ENCODE measurements at regions not wholly inside any gene's neighbourhood (a gene's known extent, or its start where the extent isn't known, plus 50 kb on each side); places are given as distances from the start of the nearest gene placed in this dataset.

- Histone ChIP-seq H3K79me2 (ENCODE audit: control insufficient read depth, insufficient read depth, low read length) (no peaks in the 10 kb centered on the region), H4K20me1 (ENCODE audit: control insufficient read depth, extremely low read depth, insufficient read depth, low read length) (no peaks in the 10 kb centered on the region), H2AFZ (ENCODE audit: low read length) (no peak overlapping the region), H3K27me3 (ENCODE audit: control insufficient read depth, insufficient read depth, low read length) (no peaks in the 10 kb centered on the region), H3K4me2 (ENCODE audit: extremely low read depth, insufficient read depth, low read length) (no peak overlapping the region), H3K4me1 (ENCODE audit: control insufficient read depth, extremely low read depth, insufficient read depth, low read length) (no peaks in the 10 kb centered on the region), H3K4me3 (replicated peaks in 1 of 4; ENCODE audit: control extremely low read depth in 1 of 4, insufficient read depth in 1 of 4, low read depth in 3 of 4, low read length in 4 of 4) (no peak overlapping the region), H3K36me3 (ENCODE audit: control insufficient read depth, insufficient read depth, low read length) (no peaks in the 10 kb centered on the region), H3K9ac (ENCODE audit: insufficient read depth, low read length) (no peak overlapping the region), H3K9me3 (ENCODE audit: control insufficient read depth, insufficient read depth, low read depth, low read length) (no peaks in the 10 kb centered on the region), H3K27ac (ENCODE audit: insufficient read depth, low read length) (no peak overlapping the region)
- peak in 1 of 2 donors; percentile 24 for DNase-seq (ENCODE audit: low read depth in 2 of 2)
- TF ChIP-seq CTCF (conservative IDR thresholded peaks at IDR 0.05 in 1 of 2, IDR thresholded peaks at IDR 0.05 in 1 of 2; ENCODE audit: low read depth in 1 of 2, low read length in 2 of 2) (no peak), EZH2 (IDR thresholded peaks at IDR 0.05; ENCODE audit: low read length, missing control alignments) (no peak)
Observed at GRCh38 chr11:129265125-129265788, 73.1 kb upstream of the ARHGAP32 start.

- TF ChIP-seq EZH2 (IDR thresholded peaks at IDR 0.05; ENCODE audit: low read length, missing control alignments) (no peak), CTCF (conservative IDR thresholded peaks at IDR 0.05 in 1 of 2, IDR thresholded peaks at IDR 0.05 in 1 of 2; ENCODE audit: low read depth in 1 of 2, low read length in 2 of 2) (no peak)
- Histone ChIP-seq H3K27ac (ENCODE audit: insufficient read depth, low read length) (no peak overlapping the region), H4K20me1 (ENCODE audit: control insufficient read depth, extremely low read depth, insufficient read depth, low read length) (no peaks in the 10 kb centered on the region), H3K9ac (ENCODE audit: insufficient read depth, low read length) (no peak overlapping the region), H3K4me3 (replicated peaks in 1 of 4; ENCODE audit: control extremely low read depth in 1 of 4, insufficient read depth in 1 of 4, low read depth in 3 of 4, low read length in 4 of 4) (no peak overlapping the region), H2AFZ (ENCODE audit: low read length) (no peak overlapping the region), H3K36me3 (ENCODE audit: control insufficient read depth, insufficient read depth, low read length) (no peaks in the 10 kb centered on the region), H3K4me2 (ENCODE audit: extremely low read depth, insufficient read depth, low read length) (no peak overlapping the region), H3K27me3 (ENCODE audit: control insufficient read depth, insufficient read depth, low read length) (no peaks in the 10 kb centered on the region), H3K9me3 (ENCODE audit: control insufficient read depth, insufficient read depth, low read depth, low read length) (no peaks in the 10 kb centered on the region), H3K4me1 (ENCODE audit: control insufficient read depth, extremely low read depth, insufficient read depth, low read length) (no peaks in the 10 kb centered on the region), H3K79me2 (ENCODE audit: control insufficient read depth, insufficient read depth, low read length) (no peaks in the 10 kb centered on the region)
- no peak for DNase-seq (ENCODE audit: low read depth in 2 of 2)
Observed at GRCh38 chr11:129264114-129264513, 72.0 kb upstream of the ARHGAP32 start.

GRCh38 chr11:129260750-129261149 lies 68.6 kb upstream of the ARHGAP32 start:
- peak in 1 of 2 donors; percentile 43 for DNase-seq (ENCODE audit: low read depth in 2 of 2)
- Histone ChIP-seq H2AFZ (ENCODE audit: low read length) (no peak overlapping the region), H3K4me2 (ENCODE audit: extremely low read depth, insufficient read depth, low read length) (no peak overlapping the region), H3K9me3 (ENCODE audit: control insufficient read depth, insufficient read depth, low read depth, low read length) (no peaks in the 10 kb centered on the region), H3K4me1 (ENCODE audit: control insufficient read depth, extremely low read depth, insufficient read depth, low read length) (no peaks in the 10 kb centered on the region), H3K36me3 (ENCODE audit: control insufficient read depth, insufficient read depth, low read length) (no peaks in the 10 kb centered on the region), H3K4me3 (replicated peaks in 1 of 4; ENCODE audit: control extremely low read depth in 1 of 4, insufficient read depth in 1 of 4, low read depth in 3 of 4, low read length in 4 of 4) (no peak overlapping the region), H4K20me1 (ENCODE audit: control insufficient read depth, extremely low read depth, insufficient read depth, low read length) (no peaks in the 10 kb centered on the region), H3K27ac (ENCODE audit: insufficient read depth, low read length) (no peak overlapping the region), H3K27me3 (ENCODE audit: control insufficient read depth, insufficient read depth, low read length) (no peaks in the 10 kb centered on the region), H3K79me2 (ENCODE audit: control insufficient read depth, insufficient read depth, low read length) (no peaks in the 10 kb centered on the region), H3K9ac (ENCODE audit: insufficient read depth, low read length) (no peak overlapping the region)
- TF ChIP-seq CTCF (conservative IDR thresholded peaks at IDR 0.05 in 1 of 2, IDR thresholded peaks at IDR 0.05 in 1 of 2; ENCODE audit: low read depth in 1 of 2, low read length in 2 of 2) (no peak), EZH2 (IDR thresholded peaks at IDR 0.05; ENCODE audit: low read length, missing control alignments) (no peak)
